ENCODE measurements at regions not wholly inside any gene's neighbourhood (a gene's known extent, or its start where the extent isn't known, plus 50 kb on each side); places are given as distances from the start of the nearest gene placed in this dataset.

GRCh38 chr7:92973293-92973731 is 136.9 kb upstream of the CDK6 start:
- TF ChIP-seq CTCF (optimal IDR thresholded peaks at IDR 0.05 in 1 of 3, IDR thresholded peaks at IDR 0.05 in 1 of 3, conservative IDR thresholded peaks at IDR 0.05 in 1 of 3; ENCODE audit: extremely low read depth in 1 of 3, insufficient read depth in 2 of 3, low read length in 3 of 3) (no peak), EZH2 (IDR thresholded peaks at IDR 0.05; ENCODE audit: low read length) (no peak)

Data from keratinocyte (primary cell).